HCT116 (cell line): ENCODE measurements at regions not wholly inside any gene's neighbourhood (a gene's known extent, or its start where the extent isn't known, plus 50 kb on each side); places are given as distances from the start of the nearest gene placed in this dataset.

Source experiments
- ATAC-seq: fragments of 200-7000 bp; cut with Tn5 transposase; 2 replicates; pipeline ENCODE4 v1.9.1; 2020; ENCODE audit warnings: mild to moderate bottlenecking, moderate library complexity
- BruUV-seq: library from RNA; stranded (reverse); fragments of 400-500 nt; replicated peaks from 2 replicates; lab custom pipeline; 2021; lab: Mats Ljungman, UMichigan
- CTCF ChIA-PET: fragments of 300-600 bp; sonication (Branson Sonifier 250); formaldehyde crosslinking; loops from one replicate; lab custom pipeline; 2021; ENCODE audit warnings: antibody characterized with exemption; lab: Charles Lee
- POLR2A ChIA-PET: fragments of 300-600, 350-600 bp; sonication (Branson Sonifier 250); formaldehyde crosslinking; loops from one replicate; lab custom pipeline; 2021; ENCODE audit warnings: antibody characterized with exemption; lab: Charles Lee
- RAD21 ChIA-PET, 2 experiments: fragments of 300-600 bp; sonication (Branson Sonifier 250); formaldehyde crosslinking; loops; one replicate each; lab custom pipeline; 2023; ENCODE audit warnings: low total read pairs in 2 of 2; ENCODE audit not compliant: uncharacterized antibody in 2 of 2, unreplicated experiment in 2 of 2, low non-redundant PET in 1 of 2; lab: Charles Lee
- DNase-seq: peaks from one replicate; pipeline ENCODE4 v3.0.0-alpha.2; 2010; ENCODE audit warnings: low read depth, low spot score
- H2AFZ ChIP-seq: fragments of 200-600 bp; shearing (Covaris generic), sonication (generic); 2 replicates; pipeline ENCODE4 v1.6.1; 2017; ENCODE audit warnings: low read depth, mixed run types, mixed read lengths, antibody characterized with exemption, low read length; ENCODE audit not compliant: poor library complexity, severe bottlenecking
- H3K27ac ChIP-seq: 2 replicates; pipeline ENCODE4 v1.5.1; 2012; ENCODE audit warnings: low read depth, low read length
- H3K27me3 ChIP-seq: fragments of 200-600 bp; sonication (generic); 2 replicates; pipeline ENCODE4 v1.6.1; 2016; ENCODE audit warnings: mixed run types, low read length, mixed read lengths; ENCODE audit not compliant: insufficient read depth
- H3K36me3 ChIP-seq, 2 experiments: fragments of 200-500 bp in 1 of 2; fragments of 200-600 bp in 1 of 2; sonication (Bioruptor generic) in 1 of 2; sonication (generic) in 1 of 2; 2 replicates each; pipeline versions ENCODE4 v1.5.1 to v1.6.1; 2014 to 2016; ENCODE audit warnings: low read length in 2 of 2, inconsistent platforms in 1 of 2, mixed read lengths in 1 of 2, mixed run types in 1 of 2; ENCODE audit not compliant: insufficient read depth in 2 of 2, control insufficient read depth in 1 of 2
- H3K4me1 ChIP-seq, 2 experiments: fragments of 200-600 bp in 1 of 2; sonication (generic) in 1 of 2; 2 replicates each; pipeline versions ENCODE4 v1.5.1 to v1.6.1; 2012 to 2017; ENCODE audit warnings: low read length in 2 of 2, inconsistent platforms in 1 of 2, mild to moderate bottlenecking in 1 of 2, mixed read lengths in 1 of 2, mixed run types in 1 of 2, moderate library complexity in 1 of 2; ENCODE audit not compliant: insufficient read depth in 2 of 2, control insufficient read depth in 1 of 2
- H3K4me2 ChIP-seq: fragments of 200-600 bp; sonication (generic); 2 replicates; pipeline ENCODE4 v1.6.1; 2017; ENCODE audit warnings: mixed run types, low read length, mixed read lengths
- H3K4me3 ChIP-seq, 2 experiments: fragments of 200-600 bp in 1 of 2; sonication (generic) in 1 of 2; replicated peaks in 1 of 2; 2 replicates each; pipeline ENCODE4 v1.5.1; 2011 to 2016; ENCODE audit warnings: low read length in 2 of 2, control low read depth in 1 of 2, low read depth in 1 of 2, mild to moderate bottlenecking in 1 of 2, mixed read lengths in 1 of 2, mixed run types in 1 of 2
- H3K79me2 ChIP-seq: fragments of 200-600 bp; sonication (generic); 2 replicates; pipeline ENCODE4 v1.6.1; 2017; ENCODE audit warnings: mild to moderate bottlenecking, mixed run types, low read length, moderate library complexity, mixed read lengths; ENCODE audit not compliant: insufficient read depth
- H3K9ac ChIP-seq: fragments of 200-600 bp; sonication (generic); 2 replicates; pipeline ENCODE4 v1.6.1; 2016; ENCODE audit warnings: low read length, mixed read lengths
- H3K9me2 ChIP-seq: fragments of 200-600 bp; sonication (generic), shearing (Covaris generic); 2 replicates; pipeline ENCODE4 v1.6.1; 2017; ENCODE audit warnings: mixed run types, mild to moderate bottlenecking, moderate library complexity; ENCODE audit not compliant: insufficient read depth
- H3K9me3 ChIP-seq, 2 experiments: fragments of 200-500 bp in 1 of 2; fragments of 200-600 bp in 1 of 2; sonication (Bioruptor generic) in 1 of 2; sonication (generic) in 1 of 2; 2 replicates each; pipeline ENCODE4 v1.6.1; 2014 to 2017; ENCODE audit warnings: low read length in 2 of 2, mixed read lengths in 2 of 2, inconsistent platforms in 1 of 2, low read depth in 1 of 2, mild to moderate bottlenecking in 1 of 2, mixed run types in 1 of 2, moderate library complexity in 1 of 2; ENCODE audit not compliant: control insufficient read depth in 1 of 2, insufficient read depth in 1 of 2
- H4K20me1 ChIP-seq: fragments of 200-600 bp; sonication (generic), shearing (Covaris generic); 2 replicates; pipeline ENCODE4 v1.6.1; 2017; ENCODE audit warnings: mixed run types, mild to moderate bottlenecking, moderate library complexity; ENCODE audit not compliant: insufficient read depth
- CBX3 ChIP-seq: IDR thresholded peaks from 2 replicates; pipeline ENCODE4 v1.6.1; 2012; ENCODE audit warnings: low read depth
- CEBPB ChIP-seq: IDR thresholded peaks from 2 replicates; pipeline ENCODE4 v1.6.1; 2012; ENCODE audit warnings: low read depth
- CTCF ChIP-seq, 3 experiments: fragments of 200-600 bp in 1 of 3; sonication (generic) in 1 of 3; IDR thresholded peaks in 2 of 3; conservative IDR thresholded peaks in 1 of 3; 2 replicates each; pipeline ENCODE4 v1.5.1; 2012 to 2017; ENCODE audit warnings: low read depth in 2 of 3, low read length in 2 of 3, antibody characterized with exemption in 1 of 3, borderline replicate concordance in 1 of 3, control low read depth in 1 of 3, mild to moderate bottlenecking in 1 of 3, mixed read lengths in 1 of 3, mixed run types in 1 of 3, moderate library complexity in 1 of 3; ENCODE audit not compliant: insufficient read depth in 1 of 3
- ELF1 ChIP-seq: IDR thresholded peaks from 2 replicates; pipeline ENCODE4 v1.6.1; 2012; ENCODE audit warnings: low read depth, borderline replicate concordance
- EZH2phosphoT487 ChIP-seq: fragments of 200-600 bp; IDR thresholded peaks from 2 replicates; pipeline ENCODE4 v1.6.1; 2018; ENCODE audit warnings: antibody characterized with exemption, borderline replicate concordance
- JUND ChIP-seq: IDR thresholded peaks from 2 replicates; pipeline ENCODE4 v1.6.1; 2012
- RAD21 ChIP-seq: IDR thresholded peaks from 2 replicates; pipeline ENCODE4 v1.6.1; 2012; ENCODE audit warnings: low read depth, mild to moderate bottlenecking
- SIN3A ChIP-seq: IDR thresholded peaks from 2 replicates; pipeline ENCODE4 v1.6.1; 2012; ENCODE audit warnings: low read depth
- SP1 ChIP-seq: IDR thresholded peaks from 2 replicates; pipeline ENCODE4 v1.6.1; 2012; ENCODE audit warnings: low read depth
- YY1 ChIP-seq: IDR thresholded peaks from 2 replicates; pipeline ENCODE4 v1.6.1; 2011; ENCODE audit warnings: low read length, low read depth, moderate library complexity, mild to moderate bottlenecking; ENCODE audit not compliant: insufficient replicate concordance; ENCODE audit errors: extremely low read depth
- ZBTB33 ChIP-seq: IDR thresholded peaks from 2 replicates; pipeline ENCODE4 v1.6.1; 2011; ENCODE audit warnings: mild to moderate bottlenecking, low read length, moderate library complexity; ENCODE audit not compliant: insufficient replicate concordance; ENCODE audit errors: extremely low read depth
- ZFX ChIP-seq: fragments of 450-650 bp; IDR thresholded peaks from 2 replicates; pipeline ENCODE4 v1.6.1; 2017
- intact Hi-C: fragments of 100-400 bp; cut with micrococcal nuclease; formaldehyde crosslinking; loops from 2 replicates; pipeline ENCODE4 v1.10.0; 2022
- TF ChIP-seq, protein P1 (sequence below): IDR thresholded peaks from 2 replicates; pipeline ENCODE4 v1.6.1; 2012
- TF ChIP-seq, protein P2 (sequence below): IDR thresholded peaks from 2 replicates; pipeline ENCODE4 v1.6.1; 2012; ENCODE audit warnings: low read depth
- TF ChIP-seq, protein P3 (sequence below): IDR thresholded peaks from 2 replicates; pipeline ENCODE4 v1.6.1; 2012

DNA sequence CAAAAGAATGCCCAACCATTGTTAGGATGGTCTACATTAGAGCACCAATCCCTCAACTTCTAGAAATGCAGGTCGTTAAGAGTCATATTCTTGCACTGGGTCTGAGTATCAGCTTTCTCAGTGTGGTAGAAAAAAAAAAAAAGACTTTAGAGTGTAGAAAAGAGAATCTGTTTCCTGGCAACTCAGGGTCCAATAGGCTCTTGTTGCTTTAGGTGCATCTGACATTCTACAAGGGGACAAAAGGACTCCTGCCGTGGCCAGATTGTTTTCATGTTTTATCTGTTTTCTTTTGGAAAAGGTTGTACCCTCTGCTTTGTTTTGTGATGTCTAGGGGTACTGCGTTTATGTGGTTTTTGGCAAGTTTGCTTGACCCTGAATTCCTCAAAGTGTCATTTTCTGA is 105.4 kb upstream of the KCNK2 start:
- H3K79me2 ChIP-seq: no peaks in the 10 kb centered on the region
- H3K4me3 ChIP-seq: no peak overlapping the region
- no peaks in the 10 kb centered on the region for H3K4me1 ChIP-seq
- H2AFZ ChIP-seq: no peak overlapping the region
- H3K27me3 ChIP-seq: 0 out of 2 replicates have a peak, but pooled peaks cover 3% of the 10 kb centered on the region
- H4K20me1 ChIP-seq: no peaks in the 10 kb centered on the region
- no TSS peak for BruUV-seq
- H3K9ac ChIP-seq: no peak overlapping the region
- intact Hi-C loops: no loop called here
- no peak overlapping the region for H3K4me2 ChIP-seq
- ATAC-seq: no peak
- ChIA-PET RAD21 (no interaction called here), CTCF (no interaction called here), POLR2A (no interaction called here)
- no peaks in the 10 kb centered on the region for H3K9me2 ChIP-seq
- no peaks in the 10 kb centered on the region for H3K9me3 ChIP-seq
- H3K27ac ChIP-seq: no peak overlapping the region
- no peaks in the 10 kb centered on the region for H3K36me3 ChIP-seq
- TF ChIP-seq SP1 (no peak), RAD21 (no peak), CTCF (IDR thresholded peaks at IDR 0.05 in 2 of 3, conservative IDR thresholded peaks at IDR 0.05 in 1 of 3; ENCODE audit: borderline replicate concordance in 1 of 3, insufficient read depth in 1 of 3, low read depth in 2 of 3, low read length in 2 of 3) (no peak), CEBPB (no peak), SIN3A (no peak), YY1 (no peak), ELF1 (no peak), EZH2phosphoT487 (no peak), CBX3 (no peak), JUND (no peak), ZFX (no peak), ZBTB33 (no peak)
- TF ChIP-seq, protein P1, sequence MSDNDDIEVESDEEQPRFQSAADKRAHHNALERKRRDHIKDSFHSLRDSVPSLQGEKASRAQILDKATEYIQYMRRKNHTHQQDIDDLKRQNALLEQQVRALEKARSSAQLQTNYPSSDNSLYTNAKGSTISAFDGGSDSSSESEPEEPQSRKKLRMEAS: no peak
- TF ChIP-seq, protein P2, sequence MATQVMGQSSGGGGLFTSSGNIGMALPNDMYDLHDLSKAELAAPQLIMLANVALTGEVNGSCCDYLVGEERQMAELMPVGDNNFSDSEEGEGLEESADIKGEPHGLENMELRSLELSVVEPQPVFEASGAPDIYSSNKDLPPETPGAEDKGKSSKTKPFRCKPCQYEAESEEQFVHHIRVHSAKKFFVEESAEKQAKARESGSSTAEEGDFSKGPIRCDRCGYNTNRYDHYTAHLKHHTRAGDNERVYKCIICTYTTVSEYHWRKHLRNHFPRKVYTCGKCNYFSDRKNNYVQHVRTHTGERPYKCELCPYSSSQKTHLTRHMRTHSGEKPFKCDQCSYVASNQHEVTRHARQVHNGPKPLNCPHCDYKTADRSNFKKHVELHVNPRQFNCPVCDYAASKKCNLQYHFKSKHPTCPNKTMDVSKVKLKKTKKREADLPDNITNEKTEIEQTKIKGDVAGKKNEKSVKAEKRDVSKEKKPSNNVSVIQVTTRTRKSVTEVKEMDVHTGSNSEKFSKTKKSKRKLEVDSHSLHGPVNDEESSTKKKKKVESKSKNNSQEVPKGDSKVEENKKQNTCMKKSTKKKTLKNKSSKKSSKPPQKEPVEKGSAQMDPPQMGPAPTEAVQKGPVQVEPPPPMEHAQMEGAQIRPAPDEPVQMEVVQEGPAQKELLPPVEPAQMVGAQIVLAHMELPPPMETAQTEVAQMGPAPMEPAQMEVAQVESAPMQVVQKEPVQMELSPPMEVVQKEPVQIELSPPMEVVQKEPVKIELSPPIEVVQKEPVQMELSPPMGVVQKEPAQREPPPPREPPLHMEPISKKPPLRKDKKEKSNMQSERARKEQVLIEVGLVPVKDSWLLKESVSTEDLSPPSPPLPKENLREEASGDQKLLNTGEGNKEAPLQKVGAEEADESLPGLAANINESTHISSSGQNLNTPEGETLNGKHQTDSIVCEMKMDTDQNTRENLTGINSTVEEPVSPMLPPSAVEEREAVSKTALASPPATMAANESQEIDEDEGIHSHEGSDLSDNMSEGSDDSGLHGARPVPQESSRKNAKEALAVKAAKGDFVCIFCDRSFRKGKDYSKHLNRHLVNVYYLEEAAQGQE: no peak
- TF ChIP-seq, protein P3, sequence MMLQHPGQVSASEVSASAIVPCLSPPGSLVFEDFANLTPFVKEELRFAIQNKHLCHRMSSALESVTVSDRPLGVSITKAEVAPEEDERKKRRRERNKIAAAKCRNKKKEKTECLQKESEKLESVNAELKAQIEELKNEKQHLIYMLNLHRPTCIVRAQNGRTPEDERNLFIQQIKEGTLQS: no peak
- DNase-seq: no peak
